ENCODE measurements at regions not wholly inside any gene's neighbourhood (a gene's known extent, or its start where the extent isn't known, plus 50 kb on each side); places are given as distances from the start of the nearest gene placed in this dataset.

- H3K4me3 ChIP-seq (ENCODE audit: severe bottlenecking), result no peak overlapping the region
- no peaks in the 10 kb centered on the region for H3K4me1 ChIP-seq (ENCODE audit: insufficient read depth, poor library complexity, severe bottlenecking)
- H3K36me3 ChIP-seq (ENCODE audit: low read depth), result no peaks in the 10 kb centered on the region
- no peaks in the 10 kb centered on the region for H3K27me3 ChIP-seq (ENCODE audit: insufficient read depth, poor library complexity, severe bottlenecking)
- TF ChIP-seq CTCF (IDR thresholded peaks at IDR 0.05; ENCODE audit: poor library complexity, severe bottlenecking), result no peak
- no peaks in the 10 kb centered on the region for H3K9me3 ChIP-seq (ENCODE audit: severe bottlenecking)
- ATAC-seq (ENCODE audit: low read depth) (no peak), DNase-seq (ENCODE audit: low spot score) (no peak)
- no peak overlapping the region for H3K27ac ChIP-seq (ENCODE audit: poor library complexity, severe bottlenecking)
Measured at GRCh38 chr11:19499999-19500398, 212.6 kb upstream of the NAV2 start.

GRCh38 chr11:19499026-19499669 lies 213.5 kb upstream of the NAV2 start:
- Histone ChIP-seq H3K4me1 (ENCODE audit: insufficient read depth, poor library complexity, severe bottlenecking) (no peaks in the 10 kb centered on the region), H3K27ac (ENCODE audit: poor library complexity, severe bottlenecking) (no peak overlapping the region), H3K9me3 (ENCODE audit: severe bottlenecking) (no peaks in the 10 kb centered on the region), H3K4me3 (ENCODE audit: severe bottlenecking) (no peak overlapping the region), H3K27me3 (ENCODE audit: insufficient read depth, poor library complexity, severe bottlenecking) (no peaks in the 10 kb centered on the region), H3K36me3 (ENCODE audit: low read depth) (no peaks in the 10 kb centered on the region)
- no peak for TF ChIP-seq CTCF (IDR thresholded peaks at IDR 0.05; ENCODE audit: poor library complexity, severe bottlenecking)
- DNase-seq (ENCODE audit: low spot score) (no peak), ATAC-seq (ENCODE audit: low read depth) (peak; percentile 78)

- H3K27me3 ChIP-seq (ENCODE audit: insufficient read depth, poor library complexity, severe bottlenecking), result peaks cover 2% of the 10 kb centered on the region
- no peaks in the 10 kb centered on the region for H3K4me1 ChIP-seq (ENCODE audit: insufficient read depth, poor library complexity, severe bottlenecking)
- H3K27ac ChIP-seq (ENCODE audit: poor library complexity, severe bottlenecking), result no peak overlapping the region
- H3K36me3 ChIP-seq (ENCODE audit: low read depth), result no peaks in the 10 kb centered on the region
- H3K4me3 ChIP-seq (ENCODE audit: severe bottlenecking), result no peak overlapping the region
- no peak for TF ChIP-seq CTCF (IDR thresholded peaks at IDR 0.05; ENCODE audit: poor library complexity, severe bottlenecking)
- no peak for DNase-seq (ENCODE audit: low spot score)
- no peaks in the 10 kb centered on the region for H3K9me3 ChIP-seq (ENCODE audit: severe bottlenecking)
- ATAC-seq (ENCODE audit: low read depth), result no peak
Measured at GRCh38 chr11:19493446-19494213, 219.0 kb upstream of the NAV2 start.

- DNase-seq (ENCODE audit: low spot score) (no peak), ATAC-seq (ENCODE audit: low read depth) (no peak)
- Histone ChIP-seq H3K27ac (ENCODE audit: poor library complexity, severe bottlenecking) (no peak overlapping the region), H3K9me3 (ENCODE audit: severe bottlenecking) (no peaks in the 10 kb centered on the region), H3K4me1 (ENCODE audit: insufficient read depth, poor library complexity, severe bottlenecking) (no peaks in the 10 kb centered on the region), H3K36me3 (ENCODE audit: low read depth) (no peaks in the 10 kb centered on the region), H3K27me3 (ENCODE audit: insufficient read depth, poor library complexity, severe bottlenecking) (no peaks in the 10 kb centered on the region), H3K4me3 (ENCODE audit: severe bottlenecking) (no peak overlapping the region)
- no peak for TF ChIP-seq CTCF (IDR thresholded peaks at IDR 0.05; ENCODE audit: poor library complexity, severe bottlenecking)
Measured at GRCh38 chr11:19482319-19483100, 230.1 kb upstream of the NAV2 start.

All from RWPE2 (cell line).